WTC11 (cell line): ENCODE measurements at regions not wholly inside any gene's neighbourhood (a gene's known extent, or its start where the extent isn't known, plus 50 kb on each side); places are given as distances from the start of the nearest gene placed in this dataset.

Experiments
- CTCF ChIP-seq: fragments of 200-600 bp; IDR thresholded peaks from 2 replicates; pipeline ENCODE4 v1.8.0; 2022; ENCODE audit warnings: antibody characterized with exemption
- FOXJ3 ChIP-seq: sonication (generic); formaldehyde crosslinking; IDR thresholded peaks from 2 replicates; pipeline ENCODE4 v1.9.0; 2021; ENCODE audit warnings: missing genetic modification reagents, mild to moderate bottlenecking, borderline replicate concordance
- PRDM15 ChIP-seq: sonication (generic); formaldehyde crosslinking; IDR thresholded peaks from 2 replicates; pipeline ENCODE4 v1.8.0; 2022; ENCODE audit warnings: missing genetic modification reagents

GRCh38 chr10:131435760-131436457, 124.4 kb upstream of the TCERG1L start:
- TF ChIP-seq CTCF (no peak), PRDM15 (no peak), FOXJ3 (CRISPR knock-in tag) (no peak)
